ENCODE measurements at regions not wholly inside any gene's neighbourhood (a gene's known extent, or its start where the extent isn't known, plus 50 kb on each side); places are given as distances from the start of the nearest gene placed in this dataset.

- DNase-seq, result no peak
These were observed 254.9 kb downstream of the PRL start for GRCh38 chr6:22041797-22042480.

GRCh38 chr6:22042706-22043105 lies 254.1 kb downstream of the PRL start:
- DNase-seq, result no peak

- DNase-seq, result no peak
These were observed 253.4 kb downstream of the PRL start for GRCh38 chr6:22043284-22043962.

- DNase-seq, result no peak
These were observed 251.4 kb downstream of the PRL start for GRCh38 chr6:22045261-22045912.

GRCh38 chr6:22049002-22049401 lies 247.8 kb downstream of the PRL start:
- no peak for DNase-seq

GRCh38 chr6:22053391-22053997 lies 243.3 kb downstream of the PRL start:
- DNase-seq, result no peak

GRCh38 chr6:22056398-22056797 lies 240.4 kb downstream of the PRL start:
- DNase-seq, result no peak

GRCh38 chr6:22057962-22058361 lies 238.9 kb downstream of the PRL start:
- no peak for DNase-seq

GRCh38 chr6:22059126-22059525 lies 237.7 kb downstream of the PRL start:
- DNase-seq, result no peak

- no peak for DNase-seq
These were observed 236.9 kb downstream of the PRL start for GRCh38 chr6:22059946-22060345.

- no peak for DNase-seq
These were observed 233.9 kb downstream of the PRL start for GRCh38 chr6:22062807-22063408.

- no peak for DNase-seq
These were observed 232.3 kb downstream of the PRL start for GRCh38 chr6:22064558-22064957.

GRCh38 chr6:22067122-22067521 lies 229.7 kb downstream of the PRL start:
- DNase-seq, result no peak

GRCh38 chr6:22067671-22068070 lies 229.2 kb downstream of the PRL start:
- no peak for DNase-seq

GRCh38 chr6:22068561-22069305 lies 228.1 kb downstream of the PRL start:
- DNase-seq, result no peak

GRCh38 chr6:22069306-22069800 lies 227.5 kb downstream of the PRL start:
- no peak for DNase-seq

- DNase-seq, result no peak
These were observed 225.4 kb downstream of the PRL start for GRCh38 chr6:22071270-22072041.

- no peak for DNase-seq
These were observed 223.9 kb downstream of the PRL start for GRCh38 chr6:22072949-22073348.

GRCh38 chr6:22073516-22074198 lies 223.2 kb downstream of the PRL start:
- no peak for DNase-seq

GRCh38 chr6:22078288-22078687 lies 218.5 kb downstream of the PRL start:
- DNase-seq, result no peak
